IMR-90 (cell line): ENCODE measurements at regions not wholly inside any gene's neighbourhood (a gene's known extent, or its start where the extent isn't known, plus 50 kb on each side); places are given as distances from the start of the nearest gene placed in this dataset.

Source experiments
- ATAC-seq: fragments of 200-7000 bp; cut with Tn5 transposase; 2 replicates; pipeline ENCODE4 v1.9.1; 2020; ENCODE audit warnings: low read depth, mild to moderate bottlenecking, moderate library complexity
- BruUV-seq: library from RNA; stranded (reverse); fragments of 400-500 nt; replicated peaks from 2 replicates; lab custom pipeline; 2021; lab: Mats Ljungman, UMichigan
- CTCF ChIA-PET: fragments of 300-600 bp; formaldehyde crosslinking; extraction: SDS; loops from one replicate; lab custom pipeline; 2021; ENCODE audit warnings: antibody characterized with exemption; lab: Yijun Ruan, JAX
- POLR2A ChIA-PET: fragments of 300-600 bp; sonication (Branson Sonifier 250); formaldehyde crosslinking; loops from one replicate; lab custom pipeline; 2022; ENCODE audit warnings: antibody characterized with exemption; ENCODE audit not compliant: unreplicated experiment; lab: Charles Lee
- DNase-seq: peaks from one replicate; pipeline ENCODE4 v3.0.0; 2013
- H2AFZ ChIP-seq: replicated peaks from 2 replicates; pipeline ENCODE3; 2013; ENCODE audit warnings: low read length, mild to moderate bottlenecking; ENCODE audit not compliant: poor library complexity
- H2AK5ac ChIP-seq: 2 replicates; pipeline ENCODE4 v1.6.1; 2013; ENCODE audit warnings: low read depth, low read length, inconsistent platforms
- H2AK9ac ChIP-seq: replicated peaks from 2 replicates; pipeline ENCODE3; 2013; ENCODE audit warnings: mild to moderate bottlenecking, low read depth, low read length, moderate library complexity; ENCODE audit not compliant: poor library complexity
- H2BK120ac ChIP-seq: 2 replicates; pipeline ENCODE4 v1.6.1; 2013; ENCODE audit warnings: low read depth, low read length, inconsistent platforms
- H2BK15ac ChIP-seq: 3 replicates; pipeline ENCODE4 v1.6.1; 2013; ENCODE audit warnings: low read depth, low read length, inconsistent platforms
- H2BK20ac ChIP-seq: 2 replicates; pipeline ENCODE4 v1.6.1; 2013; ENCODE audit warnings: low read depth, mild to moderate bottlenecking, inconsistent platforms, low read length, moderate library complexity
- H2BK5ac ChIP-seq: 2 replicates; pipeline ENCODE4 v1.6.1; 2013; ENCODE audit warnings: mild to moderate bottlenecking, low read depth, low read length, inconsistent platforms; ENCODE audit not compliant: poor library complexity, severe bottlenecking
- H3K14ac ChIP-seq: replicated peaks from 2 replicates; pipeline ENCODE4 v1.6.1; 2013; ENCODE audit warnings: low read depth, low read length, inconsistent platforms
- H3K18ac ChIP-seq: 2 replicates; pipeline ENCODE4 v1.6.1; 2013; ENCODE audit warnings: low read depth, low read length, control low read depth
- H3K23ac ChIP-seq: 2 replicates; pipeline ENCODE4 v1.6.1; 2013; ENCODE audit warnings: low read depth, low read length, inconsistent platforms
- H3K27ac ChIP-seq: 2 replicates; pipeline ENCODE4 v1.5.1; 2013; ENCODE audit warnings: mild to moderate bottlenecking, control low read depth, low read length; ENCODE audit not compliant: insufficient read depth
- H3K27me3 ChIP-seq: 2 replicates; pipeline ENCODE4 v1.6.1; 2013; ENCODE audit warnings: low read length; ENCODE audit not compliant: control insufficient read depth, insufficient read depth
- H3K36me3 ChIP-seq: 2 replicates; pipeline ENCODE4 v1.6.1; 2013; ENCODE audit warnings: low read length, mixed read lengths; ENCODE audit not compliant: control insufficient read depth, insufficient read depth
- H3K4ac ChIP-seq: 2 replicates; pipeline ENCODE4 v1.6.1; 2013; ENCODE audit warnings: low read depth, low read length, inconsistent platforms
- H3K4me1 ChIP-seq: 2 replicates; pipeline ENCODE4 v1.6.1; 2013; ENCODE audit warnings: low read length, mixed read lengths; ENCODE audit not compliant: control insufficient read depth, insufficient read depth
- H3K4me2 ChIP-seq: 2 replicates; pipeline ENCODE4 v1.6.1; 2013; ENCODE audit warnings: low read depth, mild to moderate bottlenecking, control low read depth, low read length, moderate library complexity
- H3K4me3 ChIP-seq: 2 replicates; pipeline ENCODE4 v1.5.1; 2013; ENCODE audit warnings: low read depth, mild to moderate bottlenecking, control low read depth, low read length, moderate library complexity; ENCODE audit not compliant: insufficient read depth
- H3K56ac ChIP-seq: 2 replicates; pipeline ENCODE4 v1.6.1; 2013; ENCODE audit warnings: low read length, inconsistent platforms; ENCODE audit not compliant: insufficient read depth; ENCODE audit errors: extremely low read depth
- H3K79me1 ChIP-seq, 2 experiments: 2 replicates each; pipeline ENCODE4 v1.6.1; 2013; ENCODE audit warnings: low read length in 2 of 2, inconsistent platforms in 1 of 2, low read depth in 1 of 2
- H3K9ac ChIP-seq: 2 replicates; pipeline ENCODE4 v1.6.1; 2013; ENCODE audit warnings: low read depth, low read length, control low read depth
- H3K9me1 ChIP-seq: 2 replicates; pipeline ENCODE4 v1.6.1; 2013; ENCODE audit warnings: low read length, inconsistent platforms; ENCODE audit not compliant: insufficient read depth
- H3K9me3 ChIP-seq: 2 replicates; pipeline ENCODE4 v1.6.1; 2013; ENCODE audit warnings: low read length; ENCODE audit not compliant: control insufficient read depth, insufficient read depth
- H4K20me1 ChIP-seq: 2 replicates; pipeline ENCODE4 v1.6.1; 2013; ENCODE audit warnings: low read length, inconsistent platforms; ENCODE audit not compliant: insufficient read depth
- H4K5ac ChIP-seq: 2 replicates; pipeline ENCODE4 v1.6.1; 2013; ENCODE audit warnings: mild to moderate bottlenecking, low read depth, low read length, control low read depth
- H4K8ac ChIP-seq, 2 experiments: 2 replicates each; pipeline ENCODE4 v1.6.1; 2013; ENCODE audit warnings: low read depth in 2 of 2, low read length in 2 of 2, control low read depth in 1 of 2, inconsistent platforms in 1 of 2
- H4K91ac ChIP-seq: 2 replicates; pipeline ENCODE4 v1.6.1; 2013; ENCODE audit warnings: low read depth, low read length, inconsistent platforms; ENCODE audit not compliant: insufficient read depth
- BHLHE40 ChIP-seq: fragments of 150-350 bp; IDR thresholded peaks from 2 replicates; pipeline ENCODE4 v1.6.1; 2016; ENCODE audit warnings: mild to moderate bottlenecking, low read depth, low read length
- CEBPB ChIP-seq: IDR thresholded peaks from 2 replicates; pipeline ENCODE4 v1.6.1; 2012; ENCODE audit warnings: low read depth, low read length, improper control_type of control experiment
- CHD1 ChIP-seq: IDR thresholded peaks from 2 replicates; pipeline ENCODE4 v1.6.1; 2012; ENCODE audit warnings: low read depth, low read length, improper control_type of control experiment
- CTCF ChIP-seq: conservative IDR thresholded peaks from 2 replicates; pipeline ENCODE4 v1.5.1; 2012; ENCODE audit warnings: mild to moderate bottlenecking, low read depth, low read length, improper control_type of control experiment
- FOS ChIP-seq: fragments of 150-350 bp; IDR thresholded peaks from 2 replicates; pipeline ENCODE4 v1.6.1; 2016; ENCODE audit warnings: low read depth, low read length
- MAFK ChIP-seq: IDR thresholded peaks from 2 replicates; pipeline ENCODE4 v1.6.1; 2012; ENCODE audit warnings: low read depth, low read length, improper control_type of control experiment
- MAZ ChIP-seq: IDR thresholded peaks from 2 replicates; pipeline ENCODE4 v1.6.1; 2012; ENCODE audit warnings: low read depth, mild to moderate bottlenecking, low read length, improper control_type of control experiment, moderate library complexity, borderline replicate concordance
- MXI1 ChIP-seq: IDR thresholded peaks from 2 replicates; pipeline ENCODE4 v1.6.1; 2012; ENCODE audit warnings: low read depth, mild to moderate bottlenecking, low read length, moderate library complexity, borderline replicate concordance
- NFE2L2 ChIP-seq: fragments of 150-350 bp; IDR thresholded peaks from 2 replicates; pipeline ENCODE4 v1.6.1; 2016; ENCODE audit warnings: low read depth, mild to moderate bottlenecking, low read length
- POLR2A ChIP-seq: IDR thresholded peaks from 2 replicates; pipeline ENCODE4 v1.6.1; 2012; ENCODE audit warnings: mild to moderate bottlenecking, low read depth, low read length
- RAD21 ChIP-seq: IDR thresholded peaks from 2 replicates; pipeline ENCODE4 v1.6.1; 2012; ENCODE audit warnings: low read length, improper control_type of control experiment
- RCOR1 ChIP-seq: IDR thresholded peaks from 2 replicates; pipeline ENCODE4 v1.6.1; 2012; ENCODE audit warnings: mild to moderate bottlenecking, low read length, improper control_type of control experiment; ENCODE audit not compliant: insufficient replicate concordance
- RFX5 ChIP-seq: IDR thresholded peaks from 2 replicates; pipeline ENCODE4 v1.8.0; 2012; ENCODE audit warnings: low read depth, mild to moderate bottlenecking, low read length, moderate library complexity
- SMC3 ChIP-seq: fragments of 150-350 bp; IDR thresholded peaks from 2 replicates; pipeline ENCODE4 v1.6.1; 2016; ENCODE audit warnings: low read depth, mild to moderate bottlenecking, antibody characterized with exemption, low read length, moderate library complexity
- USF2 ChIP-seq: fragments of 150-350 bp; IDR thresholded peaks from 2 replicates; pipeline ENCODE4 v1.6.1; 2017; ENCODE audit warnings: mild to moderate bottlenecking, antibody characterized with exemption, low read length, low read depth
- WGBS, 2 experiments: methylation state at CpG; one replicate each; pipeline versions ENCODE4 v1.1.5 to v1.1.7; 2013; ENCODE audit warnings: missing lambda C conversion rate in 2 of 2; ENCODE audit not compliant: insufficient read length in 1 of 2; ENCODE audit errors: extremely low coverage in 2 of 2; 5-methylcytosine and 5-hydroxymethylcytosine counted together
- dilution Hi-C: fragments of 300-500 bp; cut with HindIII; formaldehyde crosslinking; loops from one replicate; pipeline ENCODE4 v1.14.3; 2018; ENCODE audit warnings: low sequenced_read_pairs; ENCODE audit not compliant: unreplicated experiment
- in situ Hi-C: fragments of 300-500 bp; cut with MboI; formaldehyde crosslinking; loops from 3 replicates; pipeline ENCODE4 v1.14.3; 2019; ENCODE audit warnings: low sequenced_read_pairs, inconsistent platforms, mixed read lengths
- intact Hi-C: fragments of 100-400 bp; cut with micrococcal nuclease; formaldehyde crosslinking; loops from 2 replicates; pipeline ENCODE4 v1.10.0; 2022
- TF ChIP-seq, protein P1 (sequence below): fragments of 150-350 bp; IDR thresholded peaks from 2 replicates; pipeline ENCODE4 v1.6.1; 2016; ENCODE audit warnings: low read depth, mild to moderate bottlenecking, low read length, moderate library complexity, borderline replicate concordance

DNA sequence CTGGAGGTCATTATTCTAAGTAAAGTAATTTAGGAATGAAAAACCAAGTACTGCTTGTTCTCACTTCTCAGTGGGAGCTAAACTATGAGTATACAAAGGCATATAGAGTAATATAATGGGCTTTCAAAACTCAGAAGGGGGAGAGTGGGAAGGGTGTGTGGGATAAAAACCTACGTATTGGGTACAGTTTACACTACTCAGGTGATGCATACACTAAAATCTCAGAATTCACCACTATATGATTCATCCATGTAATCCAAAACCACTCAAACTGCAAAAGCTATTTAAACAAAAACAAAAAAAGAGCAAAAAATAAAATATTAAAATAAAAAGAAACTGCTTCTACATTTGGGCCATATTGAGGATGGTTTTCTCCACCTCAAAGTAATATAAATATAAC is 623.3 kb downstream of the NSUN3 start:
- no peaks in the 10 kb centered on the region for H3K36me3 ChIP-seq
- no peaks in the 10 kb centered on the region for H3K79me1 ChIP-seq
- dilution Hi-C loops (no loop called here), intact Hi-C loops (no loop called here), in situ Hi-C loops (no loop called here)
- no peaks in the 10 kb centered on the region for H3K9me1 ChIP-seq
- no peaks in the 10 kb centered on the region for H3K9me3 ChIP-seq
- H3K27me3 ChIP-seq, result no peaks in the 10 kb centered on the region
- H3K4me3 ChIP-seq, result no peak overlapping the region
- no peak overlapping the region for H2BK15ac ChIP-seq
- no peaks in the 10 kb centered on the region for H4K20me1 ChIP-seq
- no TSS peak for BruUV-seq
- no peak overlapping the region for H3K4me2 ChIP-seq
- no peak overlapping the region for H3K27ac ChIP-seq
- H3K23ac ChIP-seq, result no peak overlapping the region
- no peak for ATAC-seq
- no peak overlapping the region for H2BK120ac ChIP-seq
- H2AK9ac ChIP-seq, result no peak overlapping the region
- TF ChIP-seq MAZ (no peak), MXI1 (no peak), NFE2L2 (no peak), CHD1 (no peak), MAFK (no peak), BHLHE40 (no peak), POLR2A (no peak), SMC3 (no peak), RFX5 (no peak), FOS (no peak), USF2 (no peak), CTCF (no peak), CEBPB (no peak), RAD21 (no peak), RCOR1 (no peak)
- TF ChIP-seq, protein P1, sequence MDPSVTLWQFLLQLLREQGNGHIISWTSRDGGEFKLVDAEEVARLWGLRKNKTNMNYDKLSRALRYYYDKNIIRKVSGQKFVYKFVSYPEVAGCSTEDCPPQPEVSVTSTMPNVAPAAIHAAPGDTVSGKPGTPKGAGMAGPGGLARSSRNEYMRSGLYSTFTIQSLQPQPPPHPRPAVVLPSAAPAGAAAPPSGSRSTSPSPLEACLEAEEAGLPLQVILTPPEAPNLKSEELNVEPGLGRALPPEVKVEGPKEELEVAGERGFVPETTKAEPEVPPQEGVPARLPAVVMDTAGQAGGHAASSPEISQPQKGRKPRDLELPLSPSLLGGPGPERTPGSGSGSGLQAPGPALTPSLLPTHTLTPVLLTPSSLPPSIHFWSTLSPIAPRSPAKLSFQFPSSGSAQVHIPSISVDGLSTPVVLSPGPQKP, result no peak
- H3K9ac ChIP-seq, result no peak overlapping the region
- no peaks in the 10 kb centered on the region for H3K4me1 ChIP-seq
- no peak overlapping the region for H4K8ac ChIP-seq
- no peak overlapping the region for H2BK5ac ChIP-seq
- ChIA-PET CTCF (interaction anchor here (0.7 kb wide), 1 partner anchor 28 kb away, joined by 3 read pairs; no protein-coding TSS in a partner anchor), POLR2A (no interaction called here)
- no peak overlapping the region for H4K5ac ChIP-seq
- no peak overlapping the region for H2BK20ac ChIP-seq
- no peak for DNase-seq
- H2AK5ac ChIP-seq, result no peak overlapping the region
- no peak overlapping the region for H2AFZ ChIP-seq
- H3K18ac ChIP-seq, result no peak overlapping the region
- H4K91ac ChIP-seq, result no peak overlapping the region
- H3K4ac ChIP-seq, result no peak overlapping the region
- H3K14ac ChIP-seq, result no peak overlapping the region
- WGBS, 2 experiments, result no CpG with 5 or more reads among the region's 1 CpG
- no peak overlapping the region for H3K56ac ChIP-seq
